ENCODE measurements at regions not wholly inside any gene's neighbourhood (a gene's known extent, or its start where the extent isn't known, plus 50 kb on each side); places are given as distances from the start of the nearest gene placed in this dataset.
A peak's percentile ranks its signal among the peaks of the same experiment; 100 is the strongest.

GRCh38 chr7:20021831-20022230 is 195.4 kb downstream of the MACC1 start:
- no peak for DNase-seq (ENCODE audit: low read depth, low spot score)

- DNase-seq (ENCODE audit: low read depth, low spot score) = no peak
Observed at GRCh38 chr7:20021066-20021465, 196.1 kb downstream of the MACC1 start.

- DNase-seq (ENCODE audit: low read depth, low spot score) = peak; percentile 59
Observed at GRCh38 chr7:20019757-20020432, 197.3 kb downstream of the MACC1 start.

DNA sequence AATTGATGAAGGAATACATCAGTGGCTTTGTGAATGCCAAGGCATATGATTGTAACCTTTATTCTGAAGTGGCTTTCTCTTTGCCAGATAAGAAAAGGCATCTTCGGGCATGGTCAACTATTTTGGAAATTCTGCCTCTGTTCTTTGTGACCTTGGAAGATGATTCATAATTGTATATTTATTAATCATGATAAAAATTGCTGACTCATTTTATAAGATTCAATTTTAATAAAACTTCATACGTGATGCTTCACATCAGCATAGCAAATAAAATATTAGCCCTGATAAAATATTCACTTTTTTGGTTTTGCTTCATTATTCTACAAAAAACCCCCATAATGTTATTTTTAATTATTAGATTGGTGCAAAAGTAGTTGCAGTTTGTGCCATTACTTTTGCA is 200.5 kb downstream of the MACC1 start:
- DNase-seq (ENCODE audit: low read depth, low spot score) = no peak

GRCh38 chr7:20013536-20013935 is 203.6 kb downstream of the MACC1 start:
- DNase-seq (ENCODE audit: low read depth, low spot score) = no peak

- DNase-seq (ENCODE audit: low read depth, low spot score) = no peak
Observed at GRCh38 chr7:20012100-20012499, 205.1 kb downstream of the MACC1 start.

GRCh38 chr7:20010877-20011276 is 206.3 kb downstream of the MACC1 start:
- DNase-seq (ENCODE audit: low read depth, low spot score) = no peak

- DNase-seq (ENCODE audit: low read depth, low spot score) = no peak
Observed at GRCh38 chr7:20007510-20007909, 209.7 kb downstream of the MACC1 start.

GRCh38 chr7:20005081-20005480 is 212.1 kb downstream of the MACC1 start:
- no peak for DNase-seq (ENCODE audit: low read depth, low spot score)

GRCh38 chr7:19999681-20000080 is 217.5 kb downstream of the MACC1 start:
- no peak for DNase-seq (ENCODE audit: low read depth, low spot score)

DNA sequence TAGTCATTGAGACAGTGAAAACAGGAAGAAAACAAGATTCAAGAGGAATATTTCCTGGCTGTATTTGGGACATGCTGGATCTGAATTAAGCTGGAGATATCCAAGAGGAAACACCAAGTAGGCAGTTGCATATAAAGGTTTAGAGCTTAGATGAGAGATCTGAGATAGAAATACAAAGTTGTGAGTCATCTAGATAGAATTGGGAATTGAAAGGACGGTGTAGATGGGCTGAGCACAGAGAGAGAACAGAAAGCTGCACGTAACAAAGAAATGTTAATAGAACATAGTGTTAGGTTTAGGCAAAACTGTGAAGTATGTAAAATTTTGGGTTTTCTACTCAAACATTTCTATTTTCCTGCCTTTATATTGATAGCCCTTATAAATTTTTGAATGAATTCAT is 218.5 kb upstream of the TMEM196 start:
- DNase-seq (ENCODE audit: low read depth, low spot score) = no peak

DNA sequence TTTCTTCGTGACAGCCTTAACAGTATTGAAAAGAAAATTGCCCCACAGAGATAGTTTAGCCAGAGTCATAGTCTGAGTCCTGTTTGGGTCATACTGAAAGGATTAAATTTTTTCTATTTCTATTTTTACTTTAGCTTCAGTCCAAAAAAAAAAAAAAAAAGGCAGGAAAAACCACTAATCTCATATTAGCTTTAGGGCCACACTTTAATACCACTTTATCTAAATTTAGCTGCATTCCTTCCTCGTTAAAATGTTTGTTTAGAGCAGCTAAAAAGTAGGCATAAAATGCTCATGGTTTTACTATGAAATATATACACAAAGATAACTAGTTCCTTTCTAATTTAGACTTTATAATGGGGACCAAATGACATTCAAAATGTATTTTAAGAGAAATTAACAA is 216.5 kb upstream of the TMEM196 start:
- DNase-seq (ENCODE audit: low read depth, low spot score) = no peak

DNA sequence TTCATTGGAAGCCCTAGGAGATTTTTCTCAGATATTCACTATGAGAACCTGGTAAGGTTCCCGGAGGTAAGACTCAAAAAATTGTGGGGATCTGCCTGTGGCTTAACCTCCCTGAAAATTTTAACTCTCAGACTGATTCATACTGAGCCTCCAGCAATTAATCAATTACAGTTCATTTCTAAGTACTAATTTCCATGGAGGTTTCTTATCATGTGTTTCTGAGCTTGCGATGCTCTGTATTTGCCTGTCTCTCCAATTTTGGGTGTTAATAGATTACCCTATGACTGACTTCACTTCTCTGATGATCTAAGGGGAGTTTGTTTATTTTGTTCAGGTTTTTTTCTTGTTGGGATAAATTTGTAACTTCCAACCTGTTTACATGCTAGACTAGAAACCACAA is 215.4 kb upstream of the TMEM196 start:
- DNase-seq (ENCODE audit: low read depth, low spot score) = no peak

- peak; percentile 23 for DNase-seq (ENCODE audit: low read depth, low spot score)
Observed at GRCh38 chr7:19984231-19984632, 210.8 kb upstream of the TMEM196 start.

GRCh38 chr7:19982841-19983835 is 209.7 kb upstream of the TMEM196 start:
- DNase-seq (ENCODE audit: low read depth, low spot score) = peak; percentile 50

GRCh38 chr7:19973581-19973980 is 200.2 kb upstream of the TMEM196 start:
- DNase-seq (ENCODE audit: low read depth, low spot score) = no peak

DNA sequence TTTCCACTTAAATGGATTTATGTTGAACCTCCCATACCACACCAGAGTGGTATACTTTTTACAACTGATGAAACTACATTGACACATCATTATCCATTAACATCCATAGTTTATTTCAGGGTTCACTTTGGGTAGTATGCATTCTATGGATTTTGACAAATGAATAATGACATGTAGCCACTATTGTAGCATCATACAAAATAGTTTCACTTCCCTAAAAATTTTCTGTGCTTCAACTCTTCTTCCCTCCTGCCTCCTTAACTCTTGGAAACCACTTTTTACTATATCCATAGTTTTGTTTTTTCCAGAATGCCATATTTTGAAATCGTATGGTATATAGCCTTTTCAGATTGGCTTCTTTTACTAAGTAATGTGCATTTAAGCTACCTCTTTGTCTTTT is 199.5 kb upstream of the TMEM196 start:
- DNase-seq (ENCODE audit: low read depth, low spot score) = no peak

- DNase-seq (ENCODE audit: low read depth, low spot score) = no peak
Observed at GRCh38 chr7:19971956-19972355, 198.5 kb upstream of the TMEM196 start.

DNA sequence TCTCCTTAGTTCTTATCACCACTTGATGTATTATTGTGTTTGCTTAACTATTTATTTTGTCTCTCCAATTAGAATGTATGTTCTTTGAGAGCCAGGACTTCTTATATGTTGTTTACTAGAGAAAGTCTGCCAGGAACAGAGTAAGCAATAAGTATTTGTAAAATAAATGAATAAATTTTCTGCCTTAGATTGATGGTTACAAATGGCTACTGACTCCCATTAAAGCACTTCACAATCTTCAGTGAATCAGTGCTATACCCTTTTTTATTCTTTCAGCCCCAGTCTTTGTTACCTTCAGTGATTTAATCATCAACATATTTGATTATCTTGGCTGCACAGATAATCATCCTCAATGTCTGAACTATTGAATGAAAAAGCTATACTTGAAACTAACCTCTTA is 197.1 kb upstream of the TMEM196 start:
- DNase-seq (ENCODE audit: low read depth, low spot score) = no peak

- no peak for DNase-seq (ENCODE audit: low read depth, low spot score)
Observed at GRCh38 chr7:19969859-19970493, 196.6 kb upstream of the TMEM196 start.

DNA sequence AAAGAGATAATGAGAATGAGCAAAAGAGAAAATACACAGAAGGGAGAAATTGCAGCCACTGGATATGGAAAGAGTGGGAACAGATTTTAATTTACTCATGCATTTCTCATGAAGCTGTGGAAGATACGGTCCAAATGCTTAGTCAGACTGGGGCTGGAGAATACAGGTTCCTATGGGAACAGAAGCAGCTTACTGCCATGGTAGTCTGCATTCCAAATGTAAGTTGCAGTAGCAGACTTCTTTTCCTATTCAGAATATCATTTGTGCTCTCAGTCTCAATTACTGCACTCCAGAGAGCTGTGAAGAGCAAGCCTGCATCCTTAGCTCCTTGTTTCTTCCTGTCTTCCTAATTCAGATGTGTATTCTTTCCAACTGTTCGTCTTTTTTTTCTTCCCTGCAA is 190.8 kb upstream of the TMEM196 start:
- DNase-seq (ENCODE audit: low read depth, low spot score) = no peak

DNA sequence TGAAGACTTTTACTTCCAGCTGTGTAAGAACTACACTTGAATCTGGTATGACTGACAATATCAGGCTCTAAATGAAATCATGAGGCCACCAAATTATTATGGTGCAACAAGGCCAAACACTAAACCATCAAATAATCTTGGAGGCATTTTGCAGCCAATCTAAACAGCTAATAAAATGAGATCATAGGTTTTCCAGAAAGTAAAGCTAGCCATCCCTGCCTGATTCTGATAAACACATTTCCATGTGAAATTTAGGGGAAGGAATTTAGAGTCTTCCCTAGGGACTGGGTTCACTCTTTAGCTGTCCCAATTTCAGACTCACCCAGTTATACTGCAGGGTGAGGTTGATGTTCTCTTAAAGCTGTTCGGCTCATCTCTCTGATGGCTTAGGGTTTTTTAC is 190.3 kb upstream of the TMEM196 start:
- no peak for DNase-seq (ENCODE audit: low read depth, low spot score)
